GM19397 (cell line): ENCODE measurements at regions not wholly inside any gene's neighbourhood (a gene's known extent, or its start where the extent isn't known, plus 50 kb on each side); places are given as distances from the start of the nearest gene placed in this dataset.

ENCODE experiments used
- ATAC-seq: cut with Tn5 transposase; IDR thresholded peaks from one replicate; pipeline ENCODE4 v1.9.1; 2021; ENCODE audit warnings: mild to moderate bottlenecking, moderate library complexity; ENCODE audit not compliant: unreplicated experiment

GRCh38 chr3:22296601-22297000 is 545.6 kb upstream of the ZNF385D start:
- no peak for ATAC-seq

- ATAC-seq: no peak
These were observed 546.4 kb upstream of the ZNF385D start for GRCh38 chr3:22297436-22297835.

GRCh38 chr3:22306454-22306853 is 555.4 kb upstream of the ZNF385D start:
- no peak for ATAC-seq

GRCh38 chr3:22308871-22309270 is 557.9 kb upstream of the ZNF385D start:
- ATAC-seq: no peak

GRCh38 chr3:22315925-22316324 is 564.9 kb upstream of the ZNF385D start:
- no peak for ATAC-seq

GRCh38 chr3:22318325-22318724 is 567.3 kb upstream of the ZNF385D start:
- ATAC-seq: no peak

GRCh38 chr3:22319446-22319845 is 568.4 kb upstream of the ZNF385D start:
- ATAC-seq: no peak

- ATAC-seq: no peak
These were observed 571.9 kb upstream of the ZNF385D start for GRCh38 chr3:22322861-22323260.

GRCh38 chr3:22326305-22326704 is 575.3 kb upstream of the ZNF385D start:
- no peak for ATAC-seq

- ATAC-seq: no peak
These were observed 584.0 kb upstream of the ZNF385D start for GRCh38 chr3:22334996-22335395.

- ATAC-seq: no peak
These were observed 598.3 kb upstream of the ZNF385D start for GRCh38 chr3:22349215-22349851.

- ATAC-seq: no peak
These were observed 600.8 kb upstream of the ZNF385D start for GRCh38 chr3:22351806-22352205.

- no peak for ATAC-seq
These were observed 602.1 kb upstream of the ZNF385D start for GRCh38 chr3:22353126-22353525.

GRCh38 chr3:22358334-22358733 is 607.3 kb upstream of the ZNF385D start:
- ATAC-seq: no peak

- no peak for ATAC-seq
These were observed 609.2 kb upstream of the ZNF385D start for GRCh38 chr3:22360164-22360563.

- no peak for ATAC-seq
These were observed 610.0 kb upstream of the ZNF385D start for GRCh38 chr3:22360970-22361369.

GRCh38 chr3:22361521-22361920 is 610.5 kb upstream of the ZNF385D start:
- no peak for ATAC-seq

- ATAC-seq: no peak
These were observed 613.8 kb upstream of the ZNF385D start for GRCh38 chr3:22364851-22365250.

GRCh38 chr3:22366781-22367180 is 615.8 kb upstream of the ZNF385D start:
- no peak for ATAC-seq

- ATAC-seq: no peak
These were observed 620.0 kb upstream of the ZNF385D start for GRCh38 chr3:22371036-22371435.

- ATAC-seq: no peak
These were observed 620.7 kb upstream of the ZNF385D start for GRCh38 chr3:22371607-22372291.

GRCh38 chr3:22372292-22373062 is 621.5 kb upstream of the ZNF385D start:
- no peak for ATAC-seq
